ENCODE measurements at regions not wholly inside any gene's neighbourhood (a gene's known extent, or its start where the extent isn't known, plus 50 kb on each side); places are given as distances from the start of the nearest gene placed in this dataset.

DNA sequence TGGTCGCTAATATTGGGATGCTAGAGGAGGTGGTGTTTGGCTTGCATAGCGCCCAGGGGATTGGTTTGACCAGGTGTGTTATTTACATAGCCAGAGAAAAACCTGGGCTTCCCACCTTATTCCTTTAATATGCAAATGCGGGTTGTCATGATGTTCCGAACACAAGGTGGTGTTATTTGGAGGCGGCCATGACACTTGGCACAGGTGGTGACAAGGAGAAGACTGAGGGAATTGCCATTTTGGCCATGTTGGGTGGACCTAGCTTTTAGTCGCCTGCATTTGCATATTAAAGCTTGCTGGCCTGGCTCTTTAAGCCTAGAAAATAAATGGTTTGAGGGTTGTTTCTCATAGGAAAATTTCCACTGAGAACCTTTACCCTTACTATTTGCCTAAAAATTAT is 490.5 kb downstream of the SIPA1L2 start:
- TF ChIP-seq CTCF (IDR thresholded peaks at IDR 0.05; ENCODE audit: insufficient read depth, low read length) (no peak), POLR2AphosphoS5 (IDR thresholded peaks at IDR 0.05; ENCODE audit: low read depth) (no peak), GABPA (IDR thresholded peaks at IDR 0.05; ENCODE audit: low read depth) (no peak)
- TF ChIP-seq, protein P1, sequence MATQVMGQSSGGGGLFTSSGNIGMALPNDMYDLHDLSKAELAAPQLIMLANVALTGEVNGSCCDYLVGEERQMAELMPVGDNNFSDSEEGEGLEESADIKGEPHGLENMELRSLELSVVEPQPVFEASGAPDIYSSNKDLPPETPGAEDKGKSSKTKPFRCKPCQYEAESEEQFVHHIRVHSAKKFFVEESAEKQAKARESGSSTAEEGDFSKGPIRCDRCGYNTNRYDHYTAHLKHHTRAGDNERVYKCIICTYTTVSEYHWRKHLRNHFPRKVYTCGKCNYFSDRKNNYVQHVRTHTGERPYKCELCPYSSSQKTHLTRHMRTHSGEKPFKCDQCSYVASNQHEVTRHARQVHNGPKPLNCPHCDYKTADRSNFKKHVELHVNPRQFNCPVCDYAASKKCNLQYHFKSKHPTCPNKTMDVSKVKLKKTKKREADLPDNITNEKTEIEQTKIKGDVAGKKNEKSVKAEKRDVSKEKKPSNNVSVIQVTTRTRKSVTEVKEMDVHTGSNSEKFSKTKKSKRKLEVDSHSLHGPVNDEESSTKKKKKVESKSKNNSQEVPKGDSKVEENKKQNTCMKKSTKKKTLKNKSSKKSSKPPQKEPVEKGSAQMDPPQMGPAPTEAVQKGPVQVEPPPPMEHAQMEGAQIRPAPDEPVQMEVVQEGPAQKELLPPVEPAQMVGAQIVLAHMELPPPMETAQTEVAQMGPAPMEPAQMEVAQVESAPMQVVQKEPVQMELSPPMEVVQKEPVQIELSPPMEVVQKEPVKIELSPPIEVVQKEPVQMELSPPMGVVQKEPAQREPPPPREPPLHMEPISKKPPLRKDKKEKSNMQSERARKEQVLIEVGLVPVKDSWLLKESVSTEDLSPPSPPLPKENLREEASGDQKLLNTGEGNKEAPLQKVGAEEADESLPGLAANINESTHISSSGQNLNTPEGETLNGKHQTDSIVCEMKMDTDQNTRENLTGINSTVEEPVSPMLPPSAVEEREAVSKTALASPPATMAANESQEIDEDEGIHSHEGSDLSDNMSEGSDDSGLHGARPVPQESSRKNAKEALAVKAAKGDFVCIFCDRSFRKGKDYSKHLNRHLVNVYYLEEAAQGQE (IDR thresholded peaks at IDR 0.05; ENCODE audit: insufficient replicate concordance, low read depth) = no peak
